ENCODE measurements at regions not wholly inside any gene's neighbourhood (a gene's known extent, or its start where the extent isn't known, plus 50 kb on each side); places are given as distances from the start of the nearest gene placed in this dataset.

- Histone ChIP-seq H4K8ac (replicated peaks; ENCODE audit: insufficient read length, low read depth, low read length) (no peak overlapping the region), H3K9me3 (ENCODE audit: control insufficient read depth, low read depth, low read length) (no peaks in the 10 kb centered on the region), H4K20me1 (ENCODE audit: control insufficient read depth, insufficient read depth, insufficient read length) (no peaks in the 10 kb centered on the region), H2BK12ac (ENCODE audit: insufficient read length, low read depth, low read length) (no peak overlapping the region), H3K27ac (ENCODE audit: insufficient read length, low read depth, low read length) (no peak overlapping the region), H3K14ac (ENCODE audit: insufficient read depth, low read length) (no peak overlapping the region), H3K79me2 (ENCODE audit: insufficient read depth, low read length) (no peaks in the 10 kb centered on the region; the same call in 1 of the 2 replicates), H3K56ac (ENCODE audit: insufficient read length, low read depth, low read length) (no peak overlapping the region), H3K23ac (ENCODE audit: insufficient read length, low read depth, low read length) (no peak overlapping the region), H2BK15ac (ENCODE audit: low read depth, low read length) (no peak overlapping the region), H2BK5ac (ENCODE audit: insufficient read length, low read length) (no peak overlapping the region), H3K9ac (ENCODE audit: extremely low read depth, insufficient read length, low read length) (no peak overlapping the region), H2AK5ac (ENCODE audit: insufficient read length, low read length) (no peak overlapping the region), H3K4me1 (ENCODE audit: insufficient read depth, low read length) (no peaks in the 10 kb centered on the region), H2AFZ (ENCODE audit: low read length) (no peak overlapping the region), H3K79me1 (ENCODE audit: insufficient read depth, low read depth, low read length, poor library complexity, severe bottlenecking) (no peaks in the 10 kb centered on the region), H3K4me2 (ENCODE audit: insufficient read depth, insufficient read length, low read length) (no peak overlapping the region), H2BK20ac (ENCODE audit: low read depth, low read length, poor library complexity, severe bottlenecking) (no peak overlapping the region), H3K18ac (ENCODE audit: insufficient read length, low read depth, low read length) (no peak overlapping the region), H2BK120ac (ENCODE audit: low read depth, low read length, poor library complexity, severe bottlenecking) (no peak overlapping the region), H4K5ac (ENCODE audit: insufficient read length, low read depth, low read length) (no peak overlapping the region), H3K23me2 (ENCODE audit: insufficient read length, low read depth, low read length, poor library complexity, severe bottlenecking) (no peaks in the 10 kb centered on the region), H3K4ac (ENCODE audit: low read depth, low read length) (no peak overlapping the region), H4K91ac (ENCODE audit: insufficient read length, low read depth, low read length) (no peak overlapping the region), H3K27me3 (ENCODE audit: insufficient read depth, low read length) (no peaks in the 10 kb centered on the region), H3T11ph (ENCODE audit: low read length) (no peak overlapping the region)
- Mint-ChIP-seq H3K36me3 (ENCODE audit: insufficient read depth in 1 of 3, low read depth in 3 of 3) (no peaks in the 10 kb centered on the region), H3K27ac (no peak overlapping the region), H3K4me3 (no peak overlapping the region), H3K27me3 (ENCODE audit: low read depth) (no peaks in the 10 kb centered on the region), H3K9me3 (no peaks in the 10 kb centered on the region), H3K4me1 (peaks cover 3 to 4% of the 10 kb centered on the region in 2 experiments)
- no peak for DNase-seq
- WGBS (ENCODE audit: extremely low coverage, insufficient read length, low lambda C conversion rate), result no CpG with 5 or more reads among the region's 6 CpGs
- TF ChIP-seq, protein P1, sequence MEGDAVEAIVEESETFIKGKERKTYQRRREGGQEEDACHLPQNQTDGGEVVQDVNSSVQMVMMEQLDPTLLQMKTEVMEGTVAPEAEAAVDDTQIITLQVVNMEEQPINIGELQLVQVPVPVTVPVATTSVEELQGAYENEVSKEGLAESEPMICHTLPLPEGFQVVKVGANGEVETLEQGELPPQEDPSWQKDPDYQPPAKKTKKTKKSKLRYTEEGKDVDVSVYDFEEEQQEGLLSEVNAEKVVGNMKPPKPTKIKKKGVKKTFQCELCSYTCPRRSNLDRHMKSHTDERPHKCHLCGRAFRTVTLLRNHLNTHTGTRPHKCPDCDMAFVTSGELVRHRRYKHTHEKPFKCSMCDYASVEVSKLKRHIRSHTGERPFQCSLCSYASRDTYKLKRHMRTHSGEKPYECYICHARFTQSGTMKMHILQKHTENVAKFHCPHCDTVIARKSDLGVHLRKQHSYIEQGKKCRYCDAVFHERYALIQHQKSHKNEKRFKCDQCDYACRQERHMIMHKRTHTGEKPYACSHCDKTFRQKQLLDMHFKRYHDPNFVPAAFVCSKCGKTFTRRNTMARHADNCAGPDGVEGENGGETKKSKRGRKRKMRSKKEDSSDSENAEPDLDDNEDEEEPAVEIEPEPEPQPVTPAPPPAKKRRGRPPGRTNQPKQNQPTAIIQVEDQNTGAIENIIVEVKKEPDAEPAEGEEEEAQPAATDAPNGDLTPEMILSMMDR (conservative IDR thresholded peaks at IDR 0.05), result no peak
Measured at GRCh38 chr6:12614456-12614855, 102.1 kb upstream of the PHACTR1 start.

Measured in H9 (cell line).